A673 (cell line): ENCODE measurements at regions not wholly inside any gene's neighbourhood (a gene's known extent, or its start where the extent isn't known, plus 50 kb on each side); places are given as distances from the start of the nearest gene placed in this dataset.

Experiments used
- CTCF ChIP-seq: fragments of 300-800, 200-600 bp; sonication (generic); conservative IDR thresholded peaks from 2 replicates; pipeline ENCODE4 v1.5.1; 2017; ENCODE audit warnings: low read depth, mild to moderate bottlenecking, antibody characterized with exemption, low read length, moderate library complexity, mixed read lengths
- EZH2 ChIP-seq: fragments of 200-600 bp; sonication (generic); IDR thresholded peaks from 2 replicates; pipeline ENCODE4 v1.6.1; 2017; ENCODE audit warnings: borderline replicate concordance, low read depth, mild to moderate bottlenecking, mixed read lengths, antibody characterized with exemption, low read length; ENCODE audit not compliant: poor library complexity, severe bottlenecking

GRCh38 chr5:92268343-92268742, 885.2 kb upstream of the ARRDC3 start:
- no peak for TF ChIP-seq CTCF
- no peak for TF ChIP-seq EZH2
